ENCODE measurements at regions not wholly inside any gene's neighbourhood (a gene's known extent, or its start where the extent isn't known, plus 50 kb on each side); places are given as distances from the start of the nearest gene placed in this dataset.

DNA sequence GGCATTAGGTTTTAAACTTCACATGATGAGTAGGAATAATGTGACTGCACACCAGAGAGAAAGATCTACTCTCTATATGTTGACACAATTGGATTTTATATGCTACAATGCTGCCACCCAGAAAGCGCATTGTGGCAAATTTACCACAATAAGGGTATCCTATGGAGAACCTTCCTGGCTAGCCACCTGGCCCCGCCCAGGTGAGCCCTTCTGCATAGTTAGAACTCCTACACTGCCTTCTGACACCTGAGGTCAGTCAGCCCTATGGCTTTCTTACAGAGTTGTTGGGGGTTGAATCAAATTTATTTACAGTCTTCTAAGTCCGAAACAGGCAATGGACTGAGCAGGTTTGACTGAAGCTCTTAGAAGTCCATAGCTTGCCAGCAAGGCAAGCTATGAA, 153.8 kb upstream of the S100G start:
- no peak for DNase-seq (ENCODE audit: low read depth)

DNA sequence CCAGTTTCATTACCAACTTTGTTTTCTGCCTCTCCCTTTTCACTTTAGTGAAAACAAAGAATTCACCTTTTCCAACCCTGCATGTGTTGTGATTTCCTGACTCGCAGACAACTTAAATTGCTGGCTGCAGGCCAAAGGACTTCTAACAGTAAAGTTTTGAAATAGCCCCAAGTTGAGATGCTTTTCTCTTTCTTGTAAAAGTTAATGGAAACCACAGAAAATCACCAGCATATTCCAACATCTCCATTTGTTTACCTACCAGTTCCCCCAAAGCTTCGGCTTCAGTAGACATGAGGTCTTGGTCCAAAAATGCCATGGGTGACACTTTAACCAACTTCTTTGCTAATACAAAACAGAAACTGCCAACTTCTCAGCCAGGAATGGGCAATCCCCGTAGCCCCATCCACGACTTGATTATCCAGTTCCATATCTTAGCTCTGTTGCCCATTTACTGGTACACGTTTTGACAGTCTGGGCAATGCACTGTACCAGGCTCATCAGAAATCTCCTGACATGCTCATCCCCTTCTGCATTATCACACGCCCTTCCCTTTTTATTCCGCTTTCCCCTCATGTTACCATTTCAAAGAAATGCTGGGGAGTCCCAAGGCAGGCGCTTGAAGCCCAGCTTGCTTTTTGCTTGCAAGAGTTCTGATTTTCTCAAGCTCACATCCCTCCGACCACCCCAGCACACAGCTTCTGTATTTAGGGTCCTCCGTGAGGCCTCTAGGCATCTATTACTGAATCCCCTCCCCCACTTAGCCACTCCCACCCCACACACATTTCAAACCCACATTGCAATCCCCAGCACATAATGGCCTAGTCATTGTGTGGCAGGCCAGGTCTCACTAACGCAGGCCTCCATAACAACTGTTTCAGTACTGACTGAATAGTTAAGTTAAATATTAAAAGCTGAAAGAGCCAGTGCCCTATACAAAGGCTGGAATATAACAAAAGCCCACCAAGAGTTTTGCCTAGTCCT, 137.9 kb upstream of the S100G start:
- DNase-seq (ENCODE audit: low read depth): peak; percentile 74

DNA sequence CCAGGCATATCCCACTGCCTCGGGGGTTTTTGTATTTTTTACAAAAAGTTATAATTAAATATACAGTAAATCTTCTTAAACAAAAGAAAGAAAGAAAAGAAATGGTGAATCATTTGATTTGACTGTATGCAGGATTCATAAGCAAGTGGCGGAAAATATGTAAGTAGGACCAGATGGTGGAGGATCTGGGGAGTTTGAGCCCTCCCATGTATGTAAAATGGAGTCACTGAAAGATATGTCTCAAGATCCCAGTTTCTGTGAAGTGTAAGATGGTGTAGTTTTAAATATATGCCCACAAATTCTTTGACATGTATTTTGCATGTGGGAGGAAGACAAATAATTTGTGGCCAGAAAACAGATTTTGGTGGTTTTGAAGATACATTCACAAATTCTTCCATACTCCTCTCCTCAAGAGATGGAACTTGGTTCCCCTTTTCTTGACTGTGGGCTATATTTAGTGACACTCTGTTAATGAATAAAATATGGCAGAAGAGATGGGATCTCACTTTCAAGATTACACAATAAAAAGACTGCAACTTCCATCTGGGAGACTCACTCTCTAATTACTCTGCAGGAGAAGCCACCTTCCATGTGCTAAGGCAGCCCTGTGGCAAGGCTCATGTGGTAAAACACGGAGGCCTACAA, 133.6 kb upstream of the S100G start:
- DNase-seq (ENCODE audit: low read depth): peak; percentile 18

DNA sequence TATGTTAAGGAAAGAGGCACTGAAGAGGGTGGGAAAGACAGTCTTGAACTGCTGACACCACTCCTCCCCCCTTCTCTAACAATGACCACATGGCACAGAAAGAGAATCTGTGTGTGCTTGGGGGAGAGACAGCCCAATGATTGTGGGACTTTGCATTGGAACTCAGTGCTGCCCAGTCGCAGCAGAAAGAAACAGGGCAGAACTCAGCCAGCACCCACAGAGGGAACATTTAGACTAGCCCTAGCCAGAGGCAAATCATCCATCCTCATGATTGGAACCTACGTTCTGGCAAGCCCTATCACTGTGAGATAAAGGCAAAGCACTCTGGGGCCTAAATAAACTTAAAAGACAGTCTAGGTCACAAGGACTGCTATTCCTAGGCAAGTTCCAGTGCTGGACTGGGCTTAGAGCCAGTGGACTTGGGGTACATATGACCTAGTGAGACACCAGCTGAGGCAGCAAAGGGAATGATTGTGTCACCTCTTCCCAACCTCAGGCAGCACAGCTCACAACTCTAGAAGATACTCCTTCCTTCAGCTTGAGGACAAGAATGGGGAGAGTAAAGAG, 132.8 kb upstream of the S100G start:
- DNase-seq (ENCODE audit: low read depth): peak; percentile 2

DNA sequence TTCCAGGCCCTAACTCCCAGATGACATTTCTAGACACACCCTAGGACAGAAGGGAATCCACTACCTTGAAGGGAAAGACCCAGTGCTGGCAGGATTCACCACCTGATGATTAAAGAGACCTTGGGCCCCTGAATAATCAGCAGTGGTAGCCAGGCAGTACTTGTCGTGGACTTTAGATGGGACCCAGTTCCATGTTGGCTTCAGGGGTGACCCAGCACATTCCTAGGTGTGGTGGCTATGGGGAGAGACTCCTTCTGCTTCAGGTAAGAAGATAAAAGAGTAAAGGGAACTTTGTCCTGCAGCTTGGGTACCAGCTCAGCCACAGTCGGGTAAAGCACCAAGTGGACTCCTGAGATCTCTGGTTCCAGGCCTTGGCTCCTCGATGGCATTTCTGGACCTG, 131.8 kb upstream of the S100G start:
- DNase-seq (ENCODE audit: low read depth): no peak

DNA sequence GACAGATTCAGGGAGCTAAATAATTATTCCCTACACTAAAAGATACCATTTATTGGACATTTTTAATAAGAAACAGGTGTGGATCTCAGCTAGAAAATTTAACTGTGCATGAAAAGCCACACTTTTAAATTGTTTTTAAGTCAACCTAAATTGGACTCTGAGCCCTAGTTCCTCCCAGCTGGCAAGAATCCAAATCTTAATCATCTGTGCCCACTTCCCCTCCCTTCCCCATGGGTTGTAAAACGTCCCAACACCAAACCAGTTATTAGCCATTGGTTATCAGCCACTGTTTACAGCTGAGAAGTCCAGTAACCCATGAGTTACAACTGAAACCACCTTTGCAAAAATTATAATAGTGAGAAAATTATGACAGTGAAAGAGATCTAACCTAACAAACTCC, 125.6 kb upstream of the S100G start:
- peak; percentile 2 for DNase-seq (ENCODE audit: low read depth)

DNA sequence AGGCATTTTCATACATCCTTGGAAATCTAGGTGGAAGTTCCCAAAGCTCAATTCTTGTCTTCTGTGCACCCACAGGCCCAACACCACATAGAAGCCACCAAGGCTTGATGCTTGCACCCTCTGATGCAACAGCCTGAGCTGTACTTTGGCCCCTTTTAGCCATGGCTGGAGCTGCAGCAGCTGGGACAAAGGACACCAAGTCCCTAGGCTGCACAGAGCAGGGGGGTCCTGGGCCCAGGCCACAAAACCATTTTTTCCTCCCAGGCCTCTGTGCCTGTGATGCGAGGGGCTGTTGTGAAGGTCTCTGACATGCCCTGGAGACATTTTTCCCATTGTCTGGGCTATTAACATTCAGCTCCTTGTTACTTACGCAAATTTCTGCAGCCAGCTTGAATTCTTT, 124.0 kb upstream of the S100G start:
- DNase-seq (ENCODE audit: low read depth): no peak

DNA sequence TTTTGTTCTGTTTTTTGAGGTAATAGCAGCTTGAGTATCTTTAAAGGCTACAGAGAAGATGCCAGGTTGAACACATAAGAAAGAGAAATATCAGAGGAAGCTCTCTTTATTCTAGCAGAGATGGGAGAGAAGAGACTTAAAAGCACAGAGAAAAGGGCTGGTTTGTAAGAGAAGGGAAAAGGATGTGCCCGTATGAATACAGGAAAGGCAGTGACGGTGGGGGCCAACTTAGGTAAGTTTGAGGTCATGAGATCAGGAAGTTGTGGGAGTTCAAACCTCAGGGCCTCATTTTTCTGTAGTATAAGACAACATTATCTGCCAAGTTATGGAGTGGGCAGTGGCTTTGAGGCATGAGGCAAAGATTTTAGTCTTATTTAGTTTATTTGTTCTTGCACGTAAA, 121.3 kb upstream of the S100G start:
- no peak for DNase-seq (ENCODE audit: low read depth)
